Ramos (cell line): ENCODE measurements at regions not wholly inside any gene's neighbourhood (a gene's known extent, or its start where the extent isn't known, plus 50 kb on each side); places are given as distances from the start of the nearest gene placed in this dataset.

Experiments used
- in situ Hi-C: fragments of 300-500 bp; cut with MboI; formaldehyde crosslinking; loops from one replicate; pipeline ENCODE4 v1.14.3; 2022; ENCODE audit warnings: low sequenced_read_pairs; ENCODE audit not compliant: unreplicated experiment

GRCh38 chr12:46439793-46440511 is 67.4 kb upstream of the SLC38A2 start:
- in situ Hi-C loops: no loop called here

GRCh38 chr12:46438719-46439319 is 66.2 kb upstream of the SLC38A2 start:
- in situ Hi-C loops: no loop called here

- in situ Hi-C loops: no loop called here
These were observed 65.7 kb upstream of the SLC38A2 start for GRCh38 chr12:46438256-46438655.

GRCh38 chr12:46437469-46437868 is 64.9 kb upstream of the SLC38A2 start:
- in situ Hi-C loops: no loop called here

- in situ Hi-C loops: no loop called here
These were observed 64.2 kb upstream of the SLC38A2 start for GRCh38 chr12:46436747-46437146.

GRCh38 chr12:46435625-46436024 is 63.1 kb upstream of the SLC38A2 start:
- in situ Hi-C loops: no loop called here

- in situ Hi-C loops: no loop called here
These were observed 62.5 kb upstream of the SLC38A2 start for GRCh38 chr12:46435029-46435428.

- in situ Hi-C loops: no loop called here
These were observed 61.3 kb upstream of the SLC38A2 start for GRCh38 chr12:46433829-46434228.

GRCh38 chr12:46432325-46432724 is 59.8 kb upstream of the SLC38A2 start:
- in situ Hi-C loops: no loop called here

- in situ Hi-C loops: no loop called here
These were observed 57.9 kb upstream of the SLC38A2 start for GRCh38 chr12:46430340-46430948.
